Activated CD8-positive, alpha-beta T cell treated with anti-CD3 and anti-CD28 coated beads for 36 hours (primary cell): ENCODE measurements at regions not wholly inside any gene's neighbourhood (a gene's known extent, or its start where the extent isn't known, plus 50 kb on each side); places are given as distances from the start of the nearest gene placed in this dataset.
"Not testable (repeated sequence)": the region's sequence is repeated elsewhere in the genome, so short reads cannot be mapped to it uniquely, and the experiment has no call there.

ENCODE experiments used
- ATAC-seq: fragments of 200-7000 bp; cut with Tn5 transposase; one replicate; pipeline ENCODE4 v1.10.0; 2021; ENCODE audit warnings: mild to moderate bottlenecking, moderate library complexity
- CTCF ChIA-PET: fragments of 350-600 bp; sonication (Branson Sonifier 250); formaldehyde crosslinking; loops from one replicate; lab custom pipeline; 2021; ENCODE audit warnings: antibody characterized with exemption; lab: Charles Lee
- POLR2A ChIA-PET: fragments of 350-600 bp; sonication (Branson Sonifier 250); formaldehyde crosslinking; loops from one replicate; lab custom pipeline; 2021; ENCODE audit warnings: antibody characterized with exemption; lab: Charles Lee
- DNase-seq: peaks from one replicate; pipeline ENCODE4 v3.0.0-alpha.2; 2020
- H3K27ac Mint-ChIP-seq: one replicate; pipeline ENCODE4 v1.8.0; 2021; ENCODE audit warnings: mild to moderate bottlenecking, mixed read lengths
- H3K27me3 Mint-ChIP-seq: one replicate; pipeline ENCODE4 v1.8.0; 2021; ENCODE audit warnings: mixed read lengths
- H3K36me3 Mint-ChIP-seq: one replicate; pipeline ENCODE4 v1.8.0; 2021; ENCODE audit warnings: low read depth, mixed read lengths
- H3K4me1 Mint-ChIP-seq: one replicate; pipeline ENCODE4 v1.8.0; 2021; ENCODE audit warnings: low read depth, mixed read lengths
- H3K4me3 Mint-ChIP-seq: one replicate; pipeline ENCODE4 v1.8.0; 2021; ENCODE audit warnings: mild to moderate bottlenecking, moderate library complexity, mixed read lengths
- H3K9me3 Mint-ChIP-seq: one replicate; pipeline ENCODE4 v1.8.0; 2021; ENCODE audit warnings: mixed read lengths
- CTCF ChIP-seq: fragments of 200-600 bp; IDR thresholded peaks from one replicate; pipeline ENCODE4 v1.8.0; 2022; ENCODE audit warnings: antibody characterized with exemption, mild to moderate bottlenecking
- intact Hi-C: fragments of 100-400 bp; cut with micrococcal nuclease; formaldehyde crosslinking; loops from one replicate; pipeline ENCODE4 v1.10.0; 2022

DNA sequence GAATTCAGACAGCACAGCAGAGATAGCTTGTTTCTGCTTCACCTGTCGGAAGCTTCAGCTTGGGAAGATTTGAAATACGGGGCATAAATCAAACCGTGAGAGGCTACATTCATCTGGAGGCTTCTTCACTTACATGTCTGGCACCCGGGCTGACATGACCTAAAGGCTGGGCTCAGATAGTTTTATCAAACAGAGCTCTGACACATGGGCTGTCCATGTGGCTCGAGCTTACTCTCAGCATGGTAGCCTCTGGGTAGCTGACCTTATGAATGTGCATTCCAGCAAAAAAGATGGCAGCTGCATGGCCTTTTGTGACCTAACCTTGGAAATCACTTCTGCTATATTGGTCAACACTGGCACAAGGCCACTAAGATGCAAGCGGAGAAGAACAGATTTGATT lies 414.5 kb downstream of the NDFIP2 start:
- ATAC-seq (no peak), DNase-seq (no peak)
- intact Hi-C loops = no loop called here
- Mint-ChIP-seq H3K36me3 (no peaks in the 10 kb centered on the region), H3K27me3 (no peaks in the 10 kb centered on the region), H3K9me3 (no peaks in the 10 kb centered on the region), H3K27ac (no peak overlapping the region), H3K4me1 (no peaks in the 10 kb centered on the region), H3K4me3 (no peak overlapping the region)
- TF ChIP-seq CTCF = no peak
- ChIA-PET CTCF (no interaction called here), POLR2A (no interaction called here)

GRCh38 chr13:79887278-79887677 lies 406.3 kb downstream of the NDFIP2 start:
- H3K4me1 Mint-ChIP-seq, H3K27me3 Mint-ChIP-seq, H3K9me3 Mint-ChIP-seq, H3K27ac Mint-ChIP-seq, intact Hi-C loops, POLR2A ChIA-PET, ATAC-seq, DNase-seq, H3K36me3 Mint-ChIP-seq, H3K4me3 Mint-ChIP-seq, CTCF ChIA-PET: not testable (repeated sequence)

GRCh38 chr13:79886601-79887000 lies 405.6 kb downstream of the NDFIP2 start:
- Mint-ChIP-seq H3K4me3 (no peak overlapping the region), H3K27me3 (no peaks in the 10 kb centered on the region), H3K27ac (no peak overlapping the region), H3K4me1 (no peaks in the 10 kb centered on the region), H3K9me3 (no peaks in the 10 kb centered on the region), H3K36me3 (no peaks in the 10 kb centered on the region)
- POLR2A ChIA-PET = no interaction called here
- ATAC-seq (no peak), DNase-seq (no peak)
- CTCF ChIA-PET = no interaction called here
- intact Hi-C loops = no loop called here
- no peak for TF ChIP-seq CTCF

- intact Hi-C loops = no loop called here
- ChIA-PET POLR2A (no interaction called here), CTCF (interaction anchor here (1.2 kb wide), 1 partner anchor 9 kb away, joined by 3 read pairs; no protein-coding TSS in a partner anchor)
- no peak overlapping the region for H3K4me3 Mint-ChIP-seq
- no peaks in the 10 kb centered on the region for H3K4me1 Mint-ChIP-seq
- TF ChIP-seq CTCF = no peak
- no peak for DNase-seq
- H3K36me3 Mint-ChIP-seq = no peaks in the 10 kb centered on the region
- ATAC-seq = no peak
- no peak overlapping the region for H3K27ac Mint-ChIP-seq
- H3K9me3 Mint-ChIP-seq = no peaks in the 10 kb centered on the region
- no peaks in the 10 kb centered on the region for H3K27me3 Mint-ChIP-seq
Observed at GRCh38 chr13:79884890-79885289, 403.9 kb downstream of the NDFIP2 start.

GRCh38 chr13:79883216-79883615 lies 402.3 kb downstream of the NDFIP2 start:
- Mint-ChIP-seq H3K27ac (no peak overlapping the region), H3K36me3 (no peaks in the 10 kb centered on the region), H3K4me3 (no peak overlapping the region), H3K4me1 (no peaks in the 10 kb centered on the region), H3K9me3 (no peaks in the 10 kb centered on the region), H3K27me3 (no peaks in the 10 kb centered on the region)
- ChIA-PET CTCF (no interaction called here), POLR2A (no interaction called here)
- no peak for DNase-seq
- no peak for ATAC-seq
- TF ChIP-seq CTCF = no peak
- intact Hi-C loops = no loop called here

GRCh38 chr13:79880818-79881217 lies 399.9 kb downstream of the NDFIP2 start:
- Mint-ChIP-seq H3K4me3 (no peak overlapping the region), H3K36me3 (no peaks in the 10 kb centered on the region), H3K27me3 (no peaks in the 10 kb centered on the region), H3K4me1 (no peaks in the 10 kb centered on the region), H3K9me3 (no peaks in the 10 kb centered on the region), H3K27ac (no peak overlapping the region)
- DNase-seq (no peak), ATAC-seq (no peak)
- TF ChIP-seq CTCF = no peak
- CTCF ChIA-PET = no interaction called here
- intact Hi-C loops = no loop called here
- POLR2A ChIA-PET = no interaction called here
